ENCODE measurements at regions not wholly inside any gene's neighbourhood (a gene's known extent, or its start where the extent isn't known, plus 50 kb on each side); places are given as distances from the start of the nearest gene placed in this dataset.

DNA sequence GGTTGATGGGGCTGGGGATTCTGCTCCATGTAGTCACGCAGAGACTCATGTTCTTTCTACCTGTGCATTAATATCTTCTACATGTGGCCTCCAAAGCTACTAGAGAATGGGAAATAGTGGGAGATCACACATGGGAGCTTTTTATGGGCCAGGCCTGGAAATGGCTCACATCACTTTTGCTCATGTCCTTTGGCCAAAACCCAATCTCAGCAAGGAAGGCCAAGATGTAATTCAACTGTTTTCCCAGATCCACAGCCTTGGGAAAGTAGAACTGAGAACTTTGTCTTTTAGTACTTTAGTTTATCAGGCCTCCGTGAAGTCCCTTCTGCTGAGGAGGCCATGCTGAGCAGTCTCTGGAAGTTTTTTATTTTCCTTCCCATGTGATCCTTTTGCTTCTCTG, 73.2 kb upstream of the SLC4A7 start:
- Histone ChIP-seq H3K4me2 (ENCODE audit: insufficient read depth, insufficient read length, low read length) (no peak overlapping the region), H3K56ac (ENCODE audit: insufficient read length, low read depth, low read length) (no peak overlapping the region)

More for the DNA sequence above, 73.2 kb upstream of the SLC4A7 start:
- Histone ChIP-seq H3K23me2 (ENCODE audit: insufficient read length, low read depth, low read length, poor library complexity, severe bottlenecking) (no peaks in the 10 kb centered on the region), H3K18ac (ENCODE audit: insufficient read length, low read depth, low read length) (no peak overlapping the region), H2AK5ac (ENCODE audit: insufficient read length, low read length) (no peak overlapping the region), H3K14ac (ENCODE audit: insufficient read depth, low read length) (no peak overlapping the region), H3T11ph (ENCODE audit: low read length) (no peak overlapping the region), H2BK5ac (ENCODE audit: insufficient read length, low read length) (no peak overlapping the region), H4K8ac (replicated peaks; ENCODE audit: insufficient read length, low read depth, low read length) (no peak overlapping the region), H4K5ac (ENCODE audit: insufficient read length, low read depth, low read length) (no peak overlapping the region), H3K79me2 (ENCODE audit: insufficient read depth, low read length) (no peaks in the 10 kb centered on the region), H2BK12ac (ENCODE audit: insufficient read length, low read depth, low read length) (no peak overlapping the region), H2AFZ (ENCODE audit: low read length) (no peak overlapping the region), H3K9me3 (ENCODE audit: control insufficient read depth, low read depth, low read length) (no peaks in the 10 kb centered on the region), H2BK20ac (ENCODE audit: low read depth, low read length, poor library complexity, severe bottlenecking) (no peak overlapping the region), H3K27me3 (ENCODE audit: insufficient read depth, low read length) (no peaks in the 10 kb centered on the region), H3K4me1 (ENCODE audit: insufficient read depth, low read length) (no peaks in the 10 kb centered on the region; the same call in 1 of the 2 replicates), H3K23ac (ENCODE audit: insufficient read length, low read depth, low read length) (no peak overlapping the region), H2BK120ac (ENCODE audit: low read depth, low read length, poor library complexity, severe bottlenecking) (no peak overlapping the region), H3K4ac (ENCODE audit: low read depth, low read length) (no peak overlapping the region), H3K9ac (ENCODE audit: extremely low read depth, insufficient read length, low read length) (no peak overlapping the region), H4K20me1 (ENCODE audit: control insufficient read depth, insufficient read depth, insufficient read length) (no peaks in the 10 kb centered on the region), H3K79me1 (ENCODE audit: insufficient read depth, low read depth, low read length, poor library complexity, severe bottlenecking) (no peaks in the 10 kb centered on the region), H3K27ac (ENCODE audit: insufficient read length, low read depth, low read length) (no peak overlapping the region), H2BK15ac (ENCODE audit: low read depth, low read length) (no peak overlapping the region), H4K91ac (ENCODE audit: insufficient read length, low read depth, low read length) (no peak overlapping the region)
- Mint-ChIP-seq H3K27ac (no peak overlapping the region), H3K36me3 (ENCODE audit: insufficient read depth in 1 of 3, low read depth in 3 of 3) (peaks cover 11 to 18% (median 15%) of the 10 kb centered on the region in 3 experiments), H3K4me1 (peaks cover 10 to 12% of the 10 kb centered on the region in 2 experiments), H3K9me3 (peaks cover 16% of the 10 kb centered on the region in 2 experiments), H3K4me3 (no peak overlapping the region), H3K27me3 (ENCODE audit: low read depth) (peaks cover under 1% of the 10 kb centered on the region)
- no peak for DNase-seq
- TF ChIP-seq, protein P1, sequence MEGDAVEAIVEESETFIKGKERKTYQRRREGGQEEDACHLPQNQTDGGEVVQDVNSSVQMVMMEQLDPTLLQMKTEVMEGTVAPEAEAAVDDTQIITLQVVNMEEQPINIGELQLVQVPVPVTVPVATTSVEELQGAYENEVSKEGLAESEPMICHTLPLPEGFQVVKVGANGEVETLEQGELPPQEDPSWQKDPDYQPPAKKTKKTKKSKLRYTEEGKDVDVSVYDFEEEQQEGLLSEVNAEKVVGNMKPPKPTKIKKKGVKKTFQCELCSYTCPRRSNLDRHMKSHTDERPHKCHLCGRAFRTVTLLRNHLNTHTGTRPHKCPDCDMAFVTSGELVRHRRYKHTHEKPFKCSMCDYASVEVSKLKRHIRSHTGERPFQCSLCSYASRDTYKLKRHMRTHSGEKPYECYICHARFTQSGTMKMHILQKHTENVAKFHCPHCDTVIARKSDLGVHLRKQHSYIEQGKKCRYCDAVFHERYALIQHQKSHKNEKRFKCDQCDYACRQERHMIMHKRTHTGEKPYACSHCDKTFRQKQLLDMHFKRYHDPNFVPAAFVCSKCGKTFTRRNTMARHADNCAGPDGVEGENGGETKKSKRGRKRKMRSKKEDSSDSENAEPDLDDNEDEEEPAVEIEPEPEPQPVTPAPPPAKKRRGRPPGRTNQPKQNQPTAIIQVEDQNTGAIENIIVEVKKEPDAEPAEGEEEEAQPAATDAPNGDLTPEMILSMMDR (conservative IDR thresholded peaks at IDR 0.05) = no peak
- WGBS (ENCODE audit: extremely low coverage, insufficient read length, low lambda C conversion rate) = no CpG with 5 or more reads among the region's 2 CpGs
